Psoas muscle (tissue), 7 donors: ENCODE measurements at regions not wholly inside any gene's neighbourhood (a gene's known extent, or its start where the extent isn't known, plus 50 kb on each side); places are given as distances from the start of the nearest gene placed in this dataset.

Experiments used
- ATAC-seq, 4 donors: fragments of 200-7000 bp; cut with Tn5 transposase; one replicate each; pipeline ENCODE4 v1.9.1; 2020; ENCODE audit warnings: moderate library complexity in 3 of 4, mild to moderate bottlenecking in 2 of 4
- DNase-seq, 2 donors: peaks; one replicate each; pipeline ENCODE4 v3.0.0-alpha.2; 2020
- H3K27ac ChIP-seq: fragments of 200-600 bp; one replicate; pipeline ENCODE4 v1.8.0; 2022
- H3K27me3 ChIP-seq, 3 donors: fragments of 200-600 bp in 1 of 3; one replicate each; pipeline versions ENCODE4 v1.6.1 to v1.8.0; 2013 to 2022; ENCODE audit warnings: low read length in 2 of 3, mild to moderate bottlenecking in 2 of 3, moderate library complexity in 1 of 3; ENCODE audit not compliant: insufficient read depth in 3 of 3
- H3K36me3 ChIP-seq, 2 donors: fragments of 200-600 bp in 1 of 2; one replicate each; pipeline versions ENCODE4 v1.6.1 to v1.8.0; 2013 to 2022; ENCODE audit warnings: low read depth in 1 of 2, mild to moderate bottlenecking in 1 of 2, moderate library complexity in 1 of 2; ENCODE audit not compliant: insufficient read depth in 1 of 2
- H3K4me1 ChIP-seq: fragments of 200-600 bp; one replicate; pipeline ENCODE4 v1.8.0; 2022
- H3K4me3 ChIP-seq: fragments of 200-600 bp; one replicate; pipeline ENCODE4 v1.8.0; 2022; ENCODE audit warnings: mild to moderate bottlenecking
- H3K9me3 ChIP-seq: fragments of 200-600 bp; one replicate; pipeline ENCODE4 v1.8.0; 2022
- WGBS, 3 donors: extraction: QIAGEN DNeasy Blood & Tissue Kit; methylation state at CpG; one replicate each; pipeline versions ENCODE4 v1.1.6 to v1.1.7; 2013; 5-methylcytosine and 5-hydroxymethylcytosine counted together
- intact Hi-C, 2 donors: fragments of 100-400 bp; cut with DNase I; formaldehyde crosslinking; loops; one replicate each; pipeline versions ENCODE4 v1.11.0 to v1.14.2; 2022
- TF ChIP-seq, protein P1 (sequence below): fragments of 200-600 bp; IDR thresholded peaks from one replicate; pipeline ENCODE4 v1.8.0; 2022; ENCODE audit warnings: antibody characterized with exemption
- donor health status: healthy with polysubstance abuse.
- donor health status: DM: no; HTN: no; CAD: no; lungs with moderate emphysema.
- donor health status: Bipolar disorder and iron deficiency.
- donor health status: healthy.
- donor health status: DM: yes; HTN: yes; CAD: no.
- donor health status: DM: no; HTN: no; CAD: no.
- donor health status: DM: yes; HTN: yes; CAD: no.

DNA sequence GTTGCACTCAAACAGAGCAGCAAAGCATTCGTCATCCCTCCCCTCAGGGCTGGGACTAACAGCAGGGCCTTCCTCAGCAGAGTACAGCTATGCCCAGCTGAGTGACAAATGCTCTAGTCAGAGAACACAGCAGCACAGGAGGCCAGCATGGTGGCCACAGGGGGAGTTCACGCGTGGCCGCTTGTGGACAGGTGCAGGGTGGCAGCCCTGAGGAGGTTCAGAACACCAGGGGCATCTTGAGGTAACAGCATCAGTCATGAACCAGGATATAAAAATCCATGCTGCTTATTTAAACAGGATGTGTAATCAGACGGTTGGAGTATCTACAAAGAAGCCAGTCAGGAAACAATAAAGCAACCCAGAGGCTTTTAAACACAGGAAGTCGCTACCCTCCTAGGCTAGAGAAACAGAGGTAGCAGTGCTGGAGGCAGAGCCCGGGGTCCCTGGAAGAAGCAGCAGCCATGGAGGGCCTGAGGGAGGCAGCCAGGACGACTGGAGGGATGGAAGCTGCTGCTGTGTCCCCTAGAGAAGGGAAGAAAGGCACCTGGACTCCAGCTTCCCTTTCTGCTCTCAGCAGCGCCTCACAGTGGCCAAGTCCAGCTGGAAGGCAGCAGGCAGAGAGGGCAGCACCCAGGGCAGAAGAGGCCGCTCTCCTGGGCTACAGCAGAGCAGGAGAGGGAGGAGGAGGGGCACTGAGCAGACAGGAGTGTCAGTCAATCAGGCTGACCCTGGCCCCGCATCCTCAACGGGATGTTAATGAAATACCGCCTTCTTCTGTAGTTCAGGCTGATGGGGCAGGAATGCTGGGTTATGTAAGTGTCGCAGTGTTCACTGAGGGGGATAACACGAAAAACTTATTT, 70.8 kb upstream of the UCN3 start:
- DNase-seq (peak; percentile 52 to 68), ATAC-seq (no peak)
- TF ChIP-seq, protein P1, sequence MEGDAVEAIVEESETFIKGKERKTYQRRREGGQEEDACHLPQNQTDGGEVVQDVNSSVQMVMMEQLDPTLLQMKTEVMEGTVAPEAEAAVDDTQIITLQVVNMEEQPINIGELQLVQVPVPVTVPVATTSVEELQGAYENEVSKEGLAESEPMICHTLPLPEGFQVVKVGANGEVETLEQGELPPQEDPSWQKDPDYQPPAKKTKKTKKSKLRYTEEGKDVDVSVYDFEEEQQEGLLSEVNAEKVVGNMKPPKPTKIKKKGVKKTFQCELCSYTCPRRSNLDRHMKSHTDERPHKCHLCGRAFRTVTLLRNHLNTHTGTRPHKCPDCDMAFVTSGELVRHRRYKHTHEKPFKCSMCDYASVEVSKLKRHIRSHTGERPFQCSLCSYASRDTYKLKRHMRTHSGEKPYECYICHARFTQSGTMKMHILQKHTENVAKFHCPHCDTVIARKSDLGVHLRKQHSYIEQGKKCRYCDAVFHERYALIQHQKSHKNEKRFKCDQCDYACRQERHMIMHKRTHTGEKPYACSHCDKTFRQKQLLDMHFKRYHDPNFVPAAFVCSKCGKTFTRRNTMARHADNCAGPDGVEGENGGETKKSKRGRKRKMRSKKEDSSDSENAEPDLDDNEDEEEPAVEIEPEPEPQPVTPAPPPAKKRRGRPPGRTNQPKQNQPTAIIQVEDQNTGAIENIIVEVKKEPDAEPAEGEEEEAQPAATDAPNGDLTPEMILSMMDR: no peak
- no peak overlapping the region for H3K27ac ChIP-seq
- intact Hi-C loops: no loop called here
- peaks cover 8% of the 10 kb centered on the region for H3K4me1 ChIP-seq
- no peaks in the 10 kb centered on the region for H3K27me3 ChIP-seq
- H3K9me3 ChIP-seq: no peaks in the 10 kb centered on the region
- no peak overlapping the region for H3K4me3 ChIP-seq
- no peaks in the 10 kb centered on the region for H3K36me3 ChIP-seq
- 61 to 66% (median 63%) methylated on average over 15 of the region's 15 CpGs for WGBS, 3 donors

DNA sequence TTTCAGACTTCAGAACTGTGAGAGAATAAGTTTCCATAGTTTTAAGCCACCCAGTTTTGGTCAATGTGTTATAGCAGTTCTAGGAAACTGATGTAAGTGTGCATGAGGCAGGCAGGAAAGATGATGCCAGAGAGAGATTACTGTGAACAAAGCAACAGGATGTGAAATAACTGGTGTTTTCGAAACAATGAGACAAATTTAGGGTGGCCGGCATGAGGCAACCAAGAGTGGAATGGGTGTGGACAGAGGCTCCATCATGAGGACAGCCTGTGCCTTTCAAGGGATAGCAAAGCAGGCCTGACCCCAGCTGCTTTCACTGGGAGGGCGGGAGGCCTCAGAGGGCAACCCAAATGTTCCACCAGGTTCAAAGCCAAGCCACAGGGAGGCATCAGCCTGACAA, 67.3 kb upstream of the UCN3 start:
- Histone ChIP-seq H3K27ac (peak overlapping the region; percentile 30), H3K4me3 (no peak overlapping the region), H3K27me3 (no peaks in the 10 kb centered on the region), H3K36me3 (no peaks in the 10 kb centered on the region), H3K9me3 (no peaks in the 10 kb centered on the region), H3K4me1 (no peaks in the 10 kb centered on the region)
- peak; percentile 30 to 58 for DNase-seq
- WGBS, 3 donors: 59 to 71% (median 65%) methylated on average over 3 of the region's 3 CpGs
- ATAC-seq: peak in 2 of 4 donors; percentile 56 to 63
- intact Hi-C loops: no loop called here
- TF ChIP-seq, protein P1: no peak

- Histone ChIP-seq H3K27me3 (no peaks in the 10 kb centered on the region), H3K27ac (peak overlapping the region; percentile 30), H3K9me3 (no peaks in the 10 kb centered on the region), H3K36me3 (no peaks in the 10 kb centered on the region), H3K4me3 (no peak overlapping the region), H3K4me1 (no peaks in the 10 kb centered on the region)
- 91 to 98% (median 97%) methylated on average over 4 of the region's 4 CpGs for WGBS, 3 donors
- DNase-seq (no peak), ATAC-seq (no peak)
- TF ChIP-seq, protein P1: no peak
- intact Hi-C loops: no loop called here
Observed at GRCh38 chr10:5297996-5298395, 66.8 kb upstream of the UCN3 start.

DNA sequence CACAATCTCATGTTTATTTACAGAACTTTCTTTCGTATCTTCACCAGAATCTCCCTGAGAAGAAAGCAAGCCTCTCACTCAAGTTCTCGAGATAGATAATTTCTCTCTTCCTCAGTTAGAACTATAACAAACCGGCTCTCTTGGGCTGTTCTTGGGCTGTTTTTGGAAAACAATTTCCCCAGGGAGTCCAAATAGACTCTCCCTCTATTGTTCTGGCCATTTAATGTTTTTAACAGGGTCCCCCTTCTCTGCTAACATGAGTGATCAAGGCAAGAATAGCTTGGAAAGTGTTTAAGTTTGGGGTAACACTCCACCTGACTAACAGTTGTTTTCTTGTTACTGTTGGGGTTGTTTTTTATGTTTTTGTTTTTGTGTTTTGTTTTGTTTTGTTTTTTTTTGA, 64.8 kb upstream of the UCN3 start:
- intact Hi-C loops: no loop called here
- Histone ChIP-seq H3K27me3 (no peaks in the 10 kb centered on the region), H3K4me1 (no peaks in the 10 kb centered on the region), H3K9me3 (no peaks in the 10 kb centered on the region), H3K4me3 (no peak overlapping the region), H3K27ac (no peak overlapping the region), H3K36me3 (no peaks in the 10 kb centered on the region)
- TF ChIP-seq, protein P1: no peak
- 62 to 75% (median 74%) methylated on average over 3 of the region's 3 CpGs for WGBS, 3 donors
- no peak for ATAC-seq
- no peak for DNase-seq

DNA sequence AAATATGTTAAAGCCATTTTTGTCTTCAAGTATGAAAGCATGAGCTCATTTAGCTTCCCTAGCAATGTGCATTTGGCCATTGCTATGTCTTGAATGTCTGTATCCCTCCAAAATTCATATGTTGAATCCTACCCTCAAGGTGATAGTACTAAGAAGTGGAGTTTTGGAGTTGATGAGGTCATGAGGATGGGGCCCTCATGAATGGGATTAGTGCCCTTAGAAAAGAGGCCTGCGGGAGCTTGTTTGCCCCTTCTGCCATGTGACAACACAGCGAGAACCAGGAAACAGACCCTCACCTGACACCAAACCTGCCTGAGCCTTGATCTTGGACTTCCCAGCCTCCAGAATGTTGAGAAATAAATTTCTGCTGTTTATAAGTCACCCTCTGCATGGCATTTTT, 61.3 kb upstream of the UCN3 start:
- Histone ChIP-seq H3K36me3 (no peaks in the 10 kb centered on the region), H3K4me1 (no peaks in the 10 kb centered on the region), H3K27me3 (peaks cover 0 to 2% (median 0%) of the 10 kb centered on the region in 3 donors), H3K4me3 (no peak overlapping the region), H3K9me3 (no peaks in the 10 kb centered on the region), H3K27ac (no peak overlapping the region)
- ATAC-seq (no peak), DNase-seq (no peak)
- 81 to 96% (median 95%) methylated on average over 2 of the region's 2 CpGs for WGBS, 3 donors
- TF ChIP-seq, protein P1: no peak
- intact Hi-C loops: no loop called here
